Erythroblast (primary cell): ENCODE measurements at regions not wholly inside any gene's neighbourhood (a gene's known extent, or its start where the extent isn't known, plus 50 kb on each side); places are given as distances from the start of the nearest gene placed in this dataset.

Experiments used
- GATA1 ChIP-seq: IDR thresholded peaks from 2 replicates; pipeline ENCODE4 v1.6.1; 2011; ENCODE audit warnings: low read depth, mild to moderate bottlenecking, control low read depth, low read length, moderate library complexity
- POLR2A ChIP-seq: IDR thresholded peaks from 2 replicates; pipeline ENCODE4 v1.6.1; 2011; ENCODE audit warnings: mild to moderate bottlenecking, low read length

DNA sequence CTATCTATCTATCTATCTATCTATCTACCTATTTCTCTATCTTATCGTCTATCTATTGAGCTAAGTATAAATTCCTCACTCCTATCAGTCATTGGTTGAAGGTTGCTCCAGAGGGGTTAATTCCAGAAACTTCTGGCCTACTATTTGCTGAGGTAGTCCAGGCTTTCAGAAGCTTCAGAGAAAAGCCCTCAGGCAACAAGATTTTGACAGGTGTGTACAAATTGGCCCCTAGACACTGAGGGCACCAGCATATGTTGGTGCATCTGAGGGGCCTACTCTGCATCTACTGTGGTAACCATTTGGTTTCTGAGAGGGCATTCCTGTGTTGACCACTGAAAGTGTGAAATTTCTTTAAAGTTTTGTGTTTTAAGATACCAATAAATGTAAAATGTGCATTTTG, 265.2 kb upstream of the B3GALT2 start:
- TF ChIP-seq POLR2A (no peak), GATA1 (no peak)
